ENCODE measurements at regions not wholly inside any gene's neighbourhood (a gene's known extent, or its start where the extent isn't known, plus 50 kb on each side); places are given as distances from the start of the nearest gene placed in this dataset.

GRCh38 chr13:86946734-86947133 lies 724.4 kb upstream of the SLITRK5 start:
- no peak for DNase-seq

GRCh38 chr13:86954341-86954740 lies 716.8 kb upstream of the SLITRK5 start:
- DNase-seq: peak in 2 of 3 donors; percentile 16 to 35

GRCh38 chr13:86960876-86961275 lies 710.3 kb upstream of the SLITRK5 start:
- no peak for DNase-seq

GRCh38 chr13:86974251-86974994 lies 696.7 kb upstream of the SLITRK5 start:
- no peak for DNase-seq

GRCh38 chr13:86974995-86975328 lies 696.2 kb upstream of the SLITRK5 start:
- no peak for DNase-seq

- DNase-seq: no peak
These were observed 694.4 kb upstream of the SLITRK5 start for GRCh38 chr13:86976521-86977324.

GRCh38 chr13:86986448-86986847 lies 684.7 kb upstream of the SLITRK5 start:
- DNase-seq: no peak

GRCh38 chr13:86992251-86992650 lies 678.9 kb upstream of the SLITRK5 start:
- no peak for DNase-seq

GRCh38 chr13:87003265-87003664 lies 667.9 kb upstream of the SLITRK5 start:
- no peak for DNase-seq

GRCh38 chr13:87005511-87005910 lies 665.7 kb upstream of the SLITRK5 start:
- no peak for DNase-seq

GRCh38 chr13:87035526-87035925 lies 635.6 kb upstream of the SLITRK5 start:
- DNase-seq: no peak

GRCh38 chr13:87042946-87043345 lies 628.2 kb upstream of the SLITRK5 start:
- DNase-seq: no peak

- DNase-seq: no peak
These were observed 618.4 kb upstream of the SLITRK5 start for GRCh38 chr13:87052731-87053130.

- peak in 1 of 3 donors; percentile 6 for DNase-seq
These were observed 613.2 kb upstream of the SLITRK5 start for GRCh38 chr13:87057807-87058520.

- DNase-seq: no peak
These were observed 612.3 kb upstream of the SLITRK5 start for GRCh38 chr13:87058786-87059329.

GRCh38 chr13:87078947-87079795 lies 592.0 kb upstream of the SLITRK5 start:
- DNase-seq: no peak

GRCh38 chr13:87080100-87080779 lies 590.9 kb upstream of the SLITRK5 start:
- DNase-seq: no peak

- no peak for DNase-seq
These were observed 587.0 kb upstream of the SLITRK5 start for GRCh38 chr13:87084192-87084591.

GRCh38 chr13:87087741-87088140 lies 583.4 kb upstream of the SLITRK5 start:
- DNase-seq: no peak

GRCh38 chr13:87089391-87089790 lies 581.8 kb upstream of the SLITRK5 start:
- peak in 1 of 3 donors; percentile 52 for DNase-seq

- no peak for DNase-seq
These were observed 577.8 kb upstream of the SLITRK5 start for GRCh38 chr13:87093399-87093798.
